ENCODE measurements at regions not wholly inside any gene's neighbourhood (a gene's known extent, or its start where the extent isn't known, plus 50 kb on each side); places are given as distances from the start of the nearest gene placed in this dataset.
A peak's percentile ranks its signal among the peaks of the same experiment; 100 is the strongest.
"Not testable (repeated sequence)": the region's sequence is repeated elsewhere in the genome, so short reads cannot be mapped to it uniquely, and the experiment has no call there.

DNA sequence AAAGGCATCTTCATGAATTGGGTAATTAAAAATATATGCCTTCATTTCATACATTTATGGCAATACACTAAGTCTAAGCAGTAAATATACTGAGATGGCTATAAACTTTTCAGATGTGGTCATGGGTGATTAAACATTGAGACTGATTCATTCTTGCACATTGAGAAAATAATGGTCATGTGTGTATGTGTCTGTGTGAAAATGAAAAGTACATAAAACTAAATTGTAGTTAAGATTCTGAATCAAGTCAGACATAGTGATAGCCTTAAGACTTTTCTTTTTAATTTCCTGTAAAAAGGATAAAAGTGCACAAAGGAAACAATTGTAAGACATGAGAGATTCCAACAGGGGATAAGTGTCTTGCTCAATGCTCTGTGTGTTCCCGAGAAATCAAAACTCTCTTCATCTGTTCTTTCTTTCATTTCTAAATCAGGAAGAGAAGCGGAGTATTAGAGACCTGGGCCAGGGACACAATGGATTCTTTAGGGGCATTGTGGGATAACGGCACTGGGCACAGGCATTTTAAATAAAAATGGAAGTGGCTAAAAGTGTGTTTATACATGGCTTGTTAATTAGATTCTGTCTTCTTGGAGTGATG is 69.8 kb upstream of the AGR3 start:
- Histone ChIP-seq H3K4me3 (ENCODE audit: low read length) (peak overlapping the region; percentile 64), H3K9me3 (ENCODE audit: control insufficient read depth, low read length) (peaks cover 12% of the 10 kb centered on the region), H3K27me3 (replicated peaks; ENCODE audit: control insufficient read depth, insufficient read depth, low read length) (no peaks in the 10 kb centered on the region), H3K9ac (ENCODE audit: low read length) (peak overlapping the region; percentile 16), H3K36me3 (ENCODE audit: control insufficient read depth, insufficient read depth, low read length, severe bottlenecking) (no peaks in the 10 kb centered on the region), H3K4me1 (ENCODE audit: control insufficient read depth, insufficient read depth, low read length) (peaks cover 9% of the 10 kb centered on the region)
- no peak for DNase-seq (ENCODE audit: low read depth)

DNA sequence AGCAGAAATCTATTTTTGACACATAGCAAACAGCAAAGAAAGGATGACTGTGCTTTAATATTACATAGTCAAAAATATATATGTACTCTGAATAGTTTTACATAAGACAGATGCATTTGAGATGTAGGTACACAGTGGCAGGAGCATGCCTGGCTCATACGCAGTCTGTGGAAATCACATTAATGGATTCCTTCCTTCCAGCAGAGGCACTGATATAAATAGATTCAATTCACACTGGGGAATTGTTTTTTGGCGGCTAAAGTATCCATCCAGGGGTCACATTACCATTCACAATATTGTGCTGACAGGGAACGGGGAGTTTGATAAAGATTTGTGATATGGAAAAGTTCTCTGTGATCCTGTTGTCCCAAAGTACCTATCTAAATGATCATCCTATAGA is 72.5 kb upstream of the AGR3 start:
- Histone ChIP-seq H3K36me3 (ENCODE audit: control insufficient read depth, insufficient read depth, low read length, severe bottlenecking) (no peaks in the 10 kb centered on the region), H3K4me3 (ENCODE audit: low read length) (no peak overlapping the region), H3K27me3 (replicated peaks; ENCODE audit: control insufficient read depth, insufficient read depth, low read length) (no peaks in the 10 kb centered on the region), H3K4me1 (ENCODE audit: control insufficient read depth, insufficient read depth, low read length) (peaks cover 9% of the 10 kb centered on the region), H3K9me3 (ENCODE audit: control insufficient read depth, low read length) (no peaks in the 10 kb centered on the region), H3K9ac (ENCODE audit: low read length) (no peak overlapping the region)
- DNase-seq (ENCODE audit: low read depth) = no peak

DNA sequence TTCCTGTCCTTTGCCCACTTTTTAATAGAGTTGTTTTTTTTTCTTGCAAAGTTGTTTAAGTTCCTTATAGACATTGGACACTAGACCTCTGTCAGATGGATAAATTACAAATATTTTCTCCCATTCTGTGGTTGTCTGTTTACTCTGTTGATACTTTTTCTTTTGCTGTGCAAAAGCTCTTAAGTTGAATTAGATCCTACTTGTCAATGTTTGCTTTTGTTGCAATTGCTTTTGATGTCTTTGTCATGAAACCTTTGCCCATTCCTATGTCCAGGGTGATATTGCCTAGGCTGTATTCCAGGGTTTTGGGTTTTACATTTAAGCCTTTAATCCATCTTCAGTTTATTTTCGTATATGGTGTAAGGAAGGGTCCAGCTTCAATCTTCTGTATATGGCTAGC is 76.9 kb upstream of the AGR3 start:
- H3K36me3 ChIP-seq (ENCODE audit: control insufficient read depth, insufficient read depth, low read length, severe bottlenecking) = no peaks in the 10 kb centered on the region
- DNase-seq (ENCODE audit: low read depth) = no peak
- H3K4me3 ChIP-seq (ENCODE audit: low read length) = no peak overlapping the region
- no peak overlapping the region for H3K9ac ChIP-seq (ENCODE audit: low read length)
- H3K4me1 ChIP-seq (ENCODE audit: control insufficient read depth, insufficient read depth, low read length) = peaks cover 22% of the 10 kb centered on the region
- no peaks in the 10 kb centered on the region for H3K27me3 ChIP-seq (replicated peaks; ENCODE audit: control insufficient read depth, insufficient read depth, low read length)
- H3K9me3 ChIP-seq (ENCODE audit: control insufficient read depth, low read length) = no peaks in the 10 kb centered on the region

DNA sequence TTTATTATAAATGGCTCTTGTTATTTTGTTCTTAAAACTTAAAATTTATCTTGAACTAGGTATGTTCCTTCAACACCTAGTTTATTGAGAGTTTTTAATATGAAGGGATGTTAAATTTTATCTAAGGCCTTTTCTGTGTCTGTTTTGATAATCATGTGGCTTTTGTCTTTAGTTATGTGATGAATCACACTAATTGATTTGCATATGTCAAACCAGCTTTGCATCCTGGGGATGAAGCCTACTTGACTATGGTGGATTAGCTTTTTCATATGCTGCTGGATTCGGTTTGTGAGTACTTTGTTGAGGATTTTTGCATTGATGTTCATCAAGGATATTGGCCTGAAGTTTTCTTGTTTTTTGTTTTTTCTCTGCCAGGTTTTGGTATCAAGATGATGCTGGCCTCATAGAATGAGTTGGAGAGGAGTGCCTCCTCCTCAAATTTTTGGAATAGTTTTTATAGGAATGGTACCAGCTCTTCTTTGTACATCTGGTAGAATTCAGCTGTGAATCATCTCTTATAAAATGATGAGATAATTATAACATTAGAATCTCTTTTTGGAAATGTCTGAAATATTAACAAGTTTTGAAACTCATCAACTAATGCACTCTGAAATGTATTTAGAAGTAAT is 78.7 kb upstream of the AGR3 start:
- no peaks in the 10 kb centered on the region for H3K36me3 ChIP-seq (ENCODE audit: control insufficient read depth, insufficient read depth, low read length, severe bottlenecking)
- H3K4me3 ChIP-seq (ENCODE audit: low read length) = no peak overlapping the region
- H3K9ac ChIP-seq (ENCODE audit: low read length) = no peak overlapping the region
- DNase-seq (ENCODE audit: low read depth) = no peak
- H3K4me1 ChIP-seq (ENCODE audit: control insufficient read depth, insufficient read depth, low read length) = peaks cover 16% of the 10 kb centered on the region
- H3K9me3 ChIP-seq (ENCODE audit: control insufficient read depth, low read length) = no peaks in the 10 kb centered on the region
- H3K27me3 ChIP-seq (replicated peaks; ENCODE audit: control insufficient read depth, insufficient read depth, low read length) = no peaks in the 10 kb centered on the region

DNA sequence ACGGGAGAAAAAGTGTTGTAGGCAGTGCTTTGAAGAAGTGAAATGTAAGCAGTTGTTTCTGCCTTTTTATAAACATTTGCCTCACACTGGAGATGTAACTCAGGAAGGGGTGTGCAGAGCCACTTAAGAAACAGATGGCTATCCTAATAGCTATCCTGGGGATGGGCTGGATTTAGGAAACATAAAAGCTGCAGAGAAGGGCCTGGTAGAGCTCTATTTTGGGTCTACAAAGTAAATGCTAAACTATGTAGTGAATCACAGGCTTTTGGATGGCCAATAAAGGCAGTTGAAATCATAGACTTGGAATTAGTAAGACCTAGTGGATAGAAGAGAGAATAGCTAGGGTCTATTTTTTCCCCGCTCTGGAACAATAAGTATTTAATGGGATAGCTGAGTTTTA is 79.9 kb upstream of the AGR3 start:
- Histone ChIP-seq H3K9ac (ENCODE audit: low read length) (no peak overlapping the region), H3K9me3 (ENCODE audit: control insufficient read depth, low read length) (no peaks in the 10 kb centered on the region), H3K27me3 (replicated peaks; ENCODE audit: control insufficient read depth, insufficient read depth, low read length) (no peaks in the 10 kb centered on the region), H3K36me3 (ENCODE audit: control insufficient read depth, insufficient read depth, low read length, severe bottlenecking) (no peaks in the 10 kb centered on the region), H3K4me1 (ENCODE audit: control insufficient read depth, insufficient read depth, low read length) (peaks cover 20% of the 10 kb centered on the region), H3K4me3 (ENCODE audit: low read length) (no peak overlapping the region)
- DNase-seq (ENCODE audit: low read depth) = peak; percentile 18

DNA sequence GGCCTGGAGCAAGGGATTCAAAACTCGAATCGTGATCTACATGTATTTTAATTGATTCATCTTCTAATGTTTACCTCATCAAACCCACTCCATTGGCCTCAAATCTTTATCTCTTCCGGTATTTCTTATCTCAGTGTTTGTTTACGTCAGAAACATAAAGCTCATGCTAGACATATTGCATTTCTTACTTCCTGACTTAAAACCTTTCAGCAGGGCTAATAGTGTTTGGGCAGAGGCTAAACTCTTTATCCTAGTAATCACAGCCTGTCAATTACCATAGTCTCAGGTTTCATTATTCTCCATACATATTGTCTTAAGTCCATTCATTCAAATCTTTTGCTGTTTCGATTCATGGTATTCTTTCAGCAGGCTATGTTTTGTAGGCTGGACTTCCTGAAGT is 81.3 kb upstream of the AGR3 start:
- H3K9ac ChIP-seq (ENCODE audit: low read length) = no peak overlapping the region
- no peak overlapping the region for H3K4me3 ChIP-seq (ENCODE audit: low read length)
- H3K36me3 ChIP-seq (ENCODE audit: control insufficient read depth, insufficient read depth, low read length, severe bottlenecking) = no peaks in the 10 kb centered on the region

DNA sequence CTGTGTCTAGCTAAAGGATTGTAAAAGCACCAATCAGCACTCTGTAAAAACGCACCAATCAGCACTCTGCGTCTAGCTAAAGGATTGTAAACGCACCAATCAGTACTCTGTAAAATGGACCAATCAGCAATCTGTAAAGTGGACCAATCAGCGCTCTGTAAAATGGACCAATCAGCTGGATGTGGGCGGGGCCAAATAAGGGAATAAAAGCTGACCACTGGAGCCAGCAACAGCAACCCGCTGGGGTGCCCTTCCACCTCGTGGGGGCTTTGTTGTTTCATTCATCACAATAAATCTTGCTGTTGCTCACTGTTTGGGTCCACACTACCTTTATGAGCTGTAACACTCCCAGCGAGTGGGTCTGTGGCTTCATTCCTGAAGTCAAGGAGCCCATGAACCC is 83.9 kb upstream of the AGR3 start:
- H3K36me3 ChIP-seq (ENCODE audit: control insufficient read depth, insufficient read depth, low read length, severe bottlenecking); H3K4me3 ChIP-seq (ENCODE audit: low read length); H3K27me3 ChIP-seq (replicated peaks; ENCODE audit: control insufficient read depth, insufficient read depth, low read length); DNase-seq (ENCODE audit: low read depth); H3K9ac ChIP-seq (ENCODE audit: low read length); H3K9me3 ChIP-seq (ENCODE audit: control insufficient read depth, low read length): not testable (repeated sequence)
- peaks cover 32% of the 10 kb centered on the region for H3K4me1 ChIP-seq (ENCODE audit: control insufficient read depth, insufficient read depth, low read length)

More for the DNA sequence above, 81.3 kb upstream of the AGR3 start:
- no peaks in the 10 kb centered on the region for H3K27me3 ChIP-seq (replicated peaks; ENCODE audit: control insufficient read depth, insufficient read depth, low read length)
- peaks cover 30% of the 10 kb centered on the region for H3K4me1 ChIP-seq (ENCODE audit: control insufficient read depth, insufficient read depth, low read length)
- DNase-seq (ENCODE audit: low read depth) = no peak
- H3K9me3 ChIP-seq (ENCODE audit: control insufficient read depth, low read length) = no peaks in the 10 kb centered on the region

DNA sequence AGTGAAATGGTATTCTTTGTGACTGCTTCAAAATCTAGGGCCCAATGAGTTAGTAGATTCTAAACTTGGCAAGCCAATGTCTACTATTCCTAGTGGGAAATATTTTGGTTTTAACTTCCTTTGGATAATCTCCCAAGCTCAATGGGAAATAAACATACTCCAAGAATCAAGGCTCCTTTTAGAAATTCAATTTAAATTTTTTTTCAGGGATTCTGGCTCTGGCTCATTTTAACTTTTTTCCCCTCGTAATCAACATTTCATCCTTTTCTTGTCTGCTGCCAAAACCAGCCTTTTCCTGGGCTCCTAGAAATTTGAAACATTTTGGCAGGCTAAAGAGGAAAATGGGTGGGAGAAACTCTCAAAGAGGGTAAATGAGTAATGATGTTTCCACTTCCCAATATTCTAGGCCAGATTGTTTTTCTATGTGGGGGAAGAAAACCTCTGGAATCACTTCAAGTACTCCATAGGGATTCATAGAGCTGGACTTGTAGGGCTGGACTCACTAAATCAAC is 85.6 kb upstream of the AGR3 start:
- DNase-seq (ENCODE audit: low read depth) = peak; percentile 51

DNA sequence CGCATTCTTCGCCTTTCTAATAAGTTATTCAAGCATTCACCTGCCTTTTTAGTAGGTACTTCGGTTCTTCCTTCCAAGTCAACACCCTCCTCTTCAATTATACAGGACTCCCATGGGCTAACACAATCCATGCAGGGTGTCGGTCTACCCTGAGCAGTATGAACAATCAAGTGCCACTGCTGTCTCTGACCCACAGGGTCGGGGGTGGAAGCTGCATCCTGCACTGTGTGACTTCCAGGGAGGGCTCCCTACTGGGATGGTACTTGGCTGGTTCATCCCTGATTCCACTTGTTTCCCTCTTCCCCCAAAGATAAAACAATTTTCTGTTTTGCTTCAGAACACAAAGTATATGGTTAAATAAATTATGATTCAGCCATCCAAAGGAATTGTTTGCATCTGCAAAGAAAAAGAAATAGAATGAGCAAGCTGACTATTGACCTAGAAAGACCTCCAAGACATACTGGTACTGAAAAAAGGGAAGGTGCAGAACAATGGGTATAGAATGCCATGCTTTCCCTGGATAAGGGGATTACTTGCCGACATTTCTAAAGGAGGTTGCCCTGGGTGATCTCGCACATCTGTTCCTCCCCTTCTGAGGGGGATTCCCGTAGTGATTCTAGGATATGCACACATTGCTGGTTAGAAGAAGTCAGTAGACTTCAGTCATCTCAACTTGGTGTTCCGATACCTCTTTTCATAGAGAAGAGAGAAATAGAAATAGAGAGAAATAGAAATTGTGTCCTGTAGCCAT is 89.1 kb upstream of the AGR3 start:
- Histone ChIP-seq H3K27me3 (replicated peaks; ENCODE audit: control insufficient read depth, insufficient read depth, low read length) (no peaks in the 10 kb centered on the region), H3K4me3 (ENCODE audit: low read length) (no peak overlapping the region), H3K36me3 (ENCODE audit: control insufficient read depth, insufficient read depth, low read length, severe bottlenecking) (no peaks in the 10 kb centered on the region), H3K9me3 (ENCODE audit: control insufficient read depth, low read length) (no peaks in the 10 kb centered on the region), H3K9ac (ENCODE audit: low read length) (no peak overlapping the region), H3K4me1 (ENCODE audit: control insufficient read depth, insufficient read depth, low read length) (peaks cover 20% of the 10 kb centered on the region)
- no peak for DNase-seq (ENCODE audit: low read depth)

More for the DNA sequence above, 85.6 kb upstream of the AGR3 start:
- Histone ChIP-seq H3K27me3 (replicated peaks; ENCODE audit: control insufficient read depth, insufficient read depth, low read length) (no peaks in the 10 kb centered on the region), H3K36me3 (ENCODE audit: control insufficient read depth, insufficient read depth, low read length, severe bottlenecking) (no peaks in the 10 kb centered on the region), H3K9me3 (ENCODE audit: control insufficient read depth, low read length) (no peaks in the 10 kb centered on the region), H3K4me1 (ENCODE audit: control insufficient read depth, insufficient read depth, low read length) (peaks cover 20% of the 10 kb centered on the region), H3K4me3 (ENCODE audit: low read length) (peak overlapping the region; percentile 44), H3K9ac (ENCODE audit: low read length) (peak overlapping the region; percentile 47)

DNA sequence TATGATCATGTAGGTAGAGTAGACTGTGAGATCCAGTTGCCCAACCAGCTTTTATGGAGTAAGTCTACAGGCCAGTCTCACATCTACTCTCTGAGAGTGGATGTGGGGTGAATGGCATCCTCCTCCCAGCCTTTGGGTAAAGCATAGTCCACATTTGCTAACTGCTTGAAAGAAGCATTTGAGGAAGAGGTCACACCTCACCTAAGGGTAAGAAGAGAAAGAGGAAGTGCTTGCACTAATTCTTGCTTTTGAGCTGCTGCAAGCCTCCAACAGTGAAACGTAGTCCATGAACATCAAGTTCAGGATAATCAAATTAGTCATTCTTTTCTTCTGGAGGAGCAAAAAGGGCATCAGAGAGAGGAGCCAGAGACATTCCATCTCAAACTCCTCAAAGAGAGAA is 93.9 kb upstream of the AGR3 start:
- Histone ChIP-seq H3K9ac (ENCODE audit: low read length) (no peak overlapping the region), H3K4me3 (ENCODE audit: low read length) (no peak overlapping the region), H3K36me3 (ENCODE audit: control insufficient read depth, insufficient read depth, low read length, severe bottlenecking) (no peaks in the 10 kb centered on the region), H3K9me3 (ENCODE audit: control insufficient read depth, low read length) (no peaks in the 10 kb centered on the region), H3K27me3 (replicated peaks; ENCODE audit: control insufficient read depth, insufficient read depth, low read length) (no peaks in the 10 kb centered on the region), H3K4me1 (ENCODE audit: control insufficient read depth, insufficient read depth, low read length) (peaks cover 12% of the 10 kb centered on the region)
- no peak for DNase-seq (ENCODE audit: low read depth)

DNA sequence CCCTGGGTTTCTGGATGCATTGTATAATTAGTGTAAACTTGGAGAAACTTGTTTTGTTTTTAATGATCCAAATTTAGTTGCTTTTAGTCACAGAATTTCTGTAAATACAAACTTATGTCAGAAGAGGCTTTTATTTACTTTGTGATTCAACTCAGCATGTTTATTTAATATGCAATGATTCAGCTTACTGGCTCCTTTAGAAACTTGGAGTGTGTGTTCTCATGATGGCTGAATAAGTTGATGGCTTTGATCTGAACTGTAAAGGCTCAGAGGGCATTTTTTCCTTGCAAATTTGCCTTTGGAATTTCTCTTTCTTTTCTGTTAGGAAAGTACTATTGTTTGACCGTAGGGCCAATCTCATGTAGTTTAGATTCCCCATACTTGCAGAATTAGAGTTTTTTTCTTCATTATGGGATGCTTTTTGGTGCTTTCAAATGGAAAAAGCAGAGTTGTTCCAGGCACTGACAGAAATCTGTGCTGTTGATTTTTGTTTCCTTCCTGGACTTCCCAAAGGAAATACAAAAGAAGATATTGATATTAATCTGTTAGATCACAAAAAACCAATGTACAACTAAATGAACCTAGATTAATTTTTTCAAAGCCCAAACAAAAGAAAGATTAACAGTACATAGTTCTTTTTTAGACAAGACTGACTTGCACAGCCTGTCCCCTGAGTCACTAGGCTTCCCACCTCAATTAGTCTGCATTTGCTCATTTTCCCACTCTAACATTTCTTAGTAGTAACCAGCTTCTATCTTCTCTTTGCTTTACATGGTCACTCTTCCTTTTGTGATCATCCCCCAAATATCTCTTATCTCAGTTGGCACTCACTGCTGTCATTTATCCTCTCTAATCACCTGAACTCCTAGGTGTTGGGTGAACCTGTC is 96.8 kb upstream of the AGR3 start:
- no peaks in the 10 kb centered on the region for H3K36me3 ChIP-seq (ENCODE audit: control insufficient read depth, insufficient read depth, low read length, severe bottlenecking)
- no peaks in the 10 kb centered on the region for H3K27me3 ChIP-seq (replicated peaks; ENCODE audit: control insufficient read depth, insufficient read depth, low read length)
- peak overlapping the region; percentile 37 for H3K9ac ChIP-seq (ENCODE audit: low read length)
- peaks cover 19% of the 10 kb centered on the region for H3K4me1 ChIP-seq (ENCODE audit: control insufficient read depth, insufficient read depth, low read length)
- DNase-seq (ENCODE audit: low read depth) = peak; percentile 80
- H3K9me3 ChIP-seq (ENCODE audit: control insufficient read depth, low read length) = no peaks in the 10 kb centered on the region
- peak overlapping the region; percentile 8 for H3K4me3 ChIP-seq (ENCODE audit: low read length)

Measured in adipocyte (in vitro differentiated cells).